MM.1S (cell line): ENCODE measurements at regions not wholly inside any gene's neighbourhood (a gene's known extent, or its start where the extent isn't known, plus 50 kb on each side); places are given as distances from the start of the nearest gene placed in this dataset.
A peak's percentile ranks its signal among the peaks of the same experiment; 100 is the strongest.

Experiments
- DNase-seq: peaks from one replicate; pipeline ENCODE4 v3.0.0-alpha.2; 2015
- H2AFZ ChIP-seq: fragments of 300-600 bp; sonication (generic); 2 replicates; pipeline ENCODE4 v1.6.0; 2016; ENCODE audit warnings: antibody characterized with exemption, low read length
- H3F3A ChIP-seq: fragments of 300-600 bp; sonication (generic); 2 replicates; pipeline ENCODE4 v1.6.1; 2016; ENCODE audit warnings: mild to moderate bottlenecking, antibody characterized with exemption, low read length, moderate library complexity, mixed read lengths; ENCODE audit not compliant: insufficient read depth
- H3K27ac ChIP-seq: fragments of 300-600 bp; sonication (generic); 2 replicates; pipeline ENCODE4 v1.5.1; 2016; ENCODE audit warnings: mild to moderate bottlenecking, low read length
- H3K27me3 ChIP-seq: fragments of 300-600 bp; sonication (generic); replicated peaks from 2 replicates; pipeline ENCODE4 v1.6.0; 2016; ENCODE audit warnings: low read length; ENCODE audit not compliant: insufficient read depth
- H3K36me3 ChIP-seq: fragments of 300-600 bp; sonication (generic); replicated peaks from 2 replicates; pipeline ENCODE4 v1.6.1; 2016; ENCODE audit warnings: mild to moderate bottlenecking, low read length, mixed read lengths; ENCODE audit not compliant: insufficient read depth
- H3K4me1 ChIP-seq: fragments of 300-600 bp; sonication (generic); 2 replicates; pipeline ENCODE4 v1.6.1; 2016; ENCODE audit warnings: low read length, mixed read lengths
- H3K4me2 ChIP-seq: fragments of 300-600 bp; sonication (generic); 2 replicates; pipeline ENCODE4 v1.6.0; 2016; ENCODE audit warnings: low read depth, low read length
- H3K4me3 ChIP-seq: fragments of 300-600 bp; sonication (generic); 2 replicates; pipeline ENCODE4 v1.5.1; 2016; ENCODE audit warnings: low read length, mixed read lengths
- H3K79me2 ChIP-seq: fragments of 300-600 bp; sonication (generic); 2 replicates; pipeline ENCODE4 v1.6.1; 2016; ENCODE audit warnings: mixed run types, low read length, mixed read lengths
- H3K9ac ChIP-seq: fragments of 300-600 bp; sonication (generic); 2 replicates; pipeline ENCODE4 v1.6.1; 2016; ENCODE audit warnings: low read length, mixed read lengths
- H3K9me2 ChIP-seq: fragments of 300-600 bp; sonication (generic); replicated peaks from 2 replicates; pipeline ENCODE4 v1.6.1; 2016; ENCODE audit warnings: mild to moderate bottlenecking, low read length, mixed read lengths; ENCODE audit not compliant: insufficient read depth
- H3K9me3 ChIP-seq: fragments of 300-600 bp; sonication (generic); replicated peaks from 2 replicates; pipeline ENCODE4 v1.6.1; 2016; ENCODE audit warnings: mild to moderate bottlenecking, low read length, mixed read lengths; ENCODE audit not compliant: insufficient read depth
- H4K20me1 ChIP-seq: fragments of 300-600 bp; sonication (generic); 2 replicates; pipeline ENCODE4 v1.6.1; 2016; ENCODE audit warnings: mild to moderate bottlenecking, low read length, moderate library complexity, mixed read lengths; ENCODE audit not compliant: insufficient read depth
- EZH2 ChIP-seq: fragments of 300-600 bp; sonication (generic); optimal IDR thresholded peaks from 2 replicates; pipeline ENCODE3; 2017; ENCODE audit warnings: low read depth, mild to moderate bottlenecking, antibody characterized with exemption, low read length, mixed read lengths
- EZH2phosphoT487 ChIP-seq: fragments of 300-600 bp; sonication (generic); IDR thresholded peaks from 2 replicates; pipeline ENCODE4 v1.6.1; 2018; ENCODE audit warnings: antibody characterized with exemption, low read length
- TF ChIP-seq, protein P1 (sequence below): fragments of 300-600 bp; sonication (generic); IDR thresholded peaks from 2 replicates; pipeline ENCODE4 v1.5.1; 2016; ENCODE audit warnings: antibody characterized with exemption, low read length, mixed read lengths

DNA sequence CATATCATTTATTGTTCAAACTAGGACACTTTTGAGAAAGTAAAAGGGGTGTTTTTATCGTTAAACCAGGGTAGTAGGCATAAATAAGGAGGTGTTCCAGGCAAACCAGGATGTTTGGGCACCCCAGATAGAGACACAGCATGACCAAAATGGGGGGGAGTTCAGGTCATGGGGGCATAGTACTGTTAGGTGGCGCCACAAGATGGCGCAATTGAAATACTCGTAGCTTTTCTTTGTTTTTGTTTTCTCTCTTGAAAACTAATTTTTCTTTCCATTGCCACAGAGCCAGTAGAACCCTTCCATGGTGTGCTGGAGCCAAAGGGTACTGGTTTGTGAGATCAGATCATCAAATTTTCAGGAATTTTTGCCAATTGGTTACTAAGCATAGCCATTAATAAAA is 283.4 kb downstream of the BCOR start:
- no peaks in the 10 kb centered on the region for H3F3A ChIP-seq
- H3K9me3 ChIP-seq = no peaks in the 10 kb centered on the region
- H3K79me2 ChIP-seq = no peaks in the 10 kb centered on the region
- no peaks in the 10 kb centered on the region for H3K27me3 ChIP-seq
- no peaks in the 10 kb centered on the region for H3K36me3 ChIP-seq
- no peaks in the 10 kb centered on the region for H4K20me1 ChIP-seq
- no peak overlapping the region for H3K4me2 ChIP-seq
- H3K4me1 ChIP-seq = 0 out of 2 replicates have a peak, but pooled peaks cover 4% of the 10 kb centered on the region
- H2AFZ ChIP-seq = no peak overlapping the region
- no peak overlapping the region for H3K9ac ChIP-seq
- TF ChIP-seq EZH2 = no peak
- TF ChIP-seq, protein P1, sequence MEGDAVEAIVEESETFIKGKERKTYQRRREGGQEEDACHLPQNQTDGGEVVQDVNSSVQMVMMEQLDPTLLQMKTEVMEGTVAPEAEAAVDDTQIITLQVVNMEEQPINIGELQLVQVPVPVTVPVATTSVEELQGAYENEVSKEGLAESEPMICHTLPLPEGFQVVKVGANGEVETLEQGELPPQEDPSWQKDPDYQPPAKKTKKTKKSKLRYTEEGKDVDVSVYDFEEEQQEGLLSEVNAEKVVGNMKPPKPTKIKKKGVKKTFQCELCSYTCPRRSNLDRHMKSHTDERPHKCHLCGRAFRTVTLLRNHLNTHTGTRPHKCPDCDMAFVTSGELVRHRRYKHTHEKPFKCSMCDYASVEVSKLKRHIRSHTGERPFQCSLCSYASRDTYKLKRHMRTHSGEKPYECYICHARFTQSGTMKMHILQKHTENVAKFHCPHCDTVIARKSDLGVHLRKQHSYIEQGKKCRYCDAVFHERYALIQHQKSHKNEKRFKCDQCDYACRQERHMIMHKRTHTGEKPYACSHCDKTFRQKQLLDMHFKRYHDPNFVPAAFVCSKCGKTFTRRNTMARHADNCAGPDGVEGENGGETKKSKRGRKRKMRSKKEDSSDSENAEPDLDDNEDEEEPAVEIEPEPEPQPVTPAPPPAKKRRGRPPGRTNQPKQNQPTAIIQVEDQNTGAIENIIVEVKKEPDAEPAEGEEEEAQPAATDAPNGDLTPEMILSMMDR = peak; percentile 46
- no peak overlapping the region for H3K27ac ChIP-seq
- DNase-seq = peak; percentile 22
- H3K4me3 ChIP-seq = no peak overlapping the region
- no peaks in the 10 kb centered on the region for H3K9me2 ChIP-seq

DNA sequence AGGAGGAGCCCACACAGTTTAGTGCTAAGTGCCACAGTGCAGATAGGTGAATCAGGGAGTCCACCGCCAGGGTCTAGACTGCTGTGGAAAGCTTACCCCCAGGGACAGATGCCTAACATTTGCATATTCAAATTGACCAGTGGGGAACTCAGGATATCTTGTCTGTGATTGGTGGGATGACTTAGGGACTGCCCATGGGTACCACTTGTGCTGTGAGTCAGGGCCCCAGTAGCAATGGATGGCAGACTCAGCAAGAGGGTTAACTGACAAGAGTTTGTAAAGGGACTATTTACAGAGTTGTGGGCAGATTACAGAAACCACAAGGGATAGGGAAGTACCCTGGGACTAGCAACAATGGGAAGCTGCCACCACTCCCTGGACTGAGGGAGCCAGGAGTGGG is 282.1 kb downstream of the BCOR start:
- no peaks in the 10 kb centered on the region for H3K79me2 ChIP-seq
- no peaks in the 10 kb centered on the region for H4K20me1 ChIP-seq
- H3K4me3 ChIP-seq = no peak overlapping the region
- no peaks in the 10 kb centered on the region for H3K9me2 ChIP-seq
- H3F3A ChIP-seq = no peaks in the 10 kb centered on the region
- DNase-seq = no peak
- no peak overlapping the region for H3K9ac ChIP-seq
- H3K36me3 ChIP-seq = no peaks in the 10 kb centered on the region
- no peak overlapping the region for H2AFZ ChIP-seq
- no peaks in the 10 kb centered on the region for H3K27me3 ChIP-seq
- no peak overlapping the region for H3K4me2 ChIP-seq
- TF ChIP-seq, protein P1 = no peak
- TF ChIP-seq EZH2 (no peak), EZH2phosphoT487 (no peak)
- no peak overlapping the region for H3K27ac ChIP-seq
- no peaks in the 10 kb centered on the region for H3K9me3 ChIP-seq
- 0 out of 2 replicates have a peak, but pooled peaks cover 4% of the 10 kb centered on the region for H3K4me1 ChIP-seq

- DNase-seq = no peak
- Histone ChIP-seq H4K20me1 (no peaks in the 10 kb centered on the region), H3K36me3 (no peaks in the 10 kb centered on the region), H3K79me2 (no peaks in the 10 kb centered on the region), H3K27me3 (no peaks in the 10 kb centered on the region), H3K4me3 (no peak overlapping the region), H3K9me2 (no peaks in the 10 kb centered on the region), H3K4me2 (no peak overlapping the region), H3K9me3 (no peaks in the 10 kb centered on the region), H3K9ac (no peak overlapping the region), H2AFZ (no peak overlapping the region), H3K27ac (no peak overlapping the region), H3F3A (no peaks in the 10 kb centered on the region), H3K4me1 (0 out of 2 replicates have a peak, but pooled peaks cover 4% of the 10 kb centered on the region)
- TF ChIP-seq EZH2phosphoT487 = no peak
- TF ChIP-seq, protein P1 = no peak
- TF ChIP-seq EZH2 = no peak
These were observed 280.7 kb downstream of the BCOR start for GRCh38 chrX:39816871-39817731.
